GM11168 (cell line): ENCODE measurements at regions not wholly inside any gene's neighbourhood (a gene's known extent, or its start where the extent isn't known, plus 50 kb on each side); places are given as distances from the start of the nearest gene placed in this dataset.
"Not testable (repeated sequence)": the region's sequence is repeated elsewhere in the genome, so short reads cannot be mapped to it uniquely, and the experiment has no call there.

Experiments used
- in situ Hi-C: fragments of 300-500 bp; cut with MboI; formaldehyde crosslinking; loops from one replicate; pipeline ENCODE4 v1.12.0; 2022; ENCODE audit warnings: low sequenced_read_pairs; ENCODE audit not compliant: unreplicated experiment

DNA sequence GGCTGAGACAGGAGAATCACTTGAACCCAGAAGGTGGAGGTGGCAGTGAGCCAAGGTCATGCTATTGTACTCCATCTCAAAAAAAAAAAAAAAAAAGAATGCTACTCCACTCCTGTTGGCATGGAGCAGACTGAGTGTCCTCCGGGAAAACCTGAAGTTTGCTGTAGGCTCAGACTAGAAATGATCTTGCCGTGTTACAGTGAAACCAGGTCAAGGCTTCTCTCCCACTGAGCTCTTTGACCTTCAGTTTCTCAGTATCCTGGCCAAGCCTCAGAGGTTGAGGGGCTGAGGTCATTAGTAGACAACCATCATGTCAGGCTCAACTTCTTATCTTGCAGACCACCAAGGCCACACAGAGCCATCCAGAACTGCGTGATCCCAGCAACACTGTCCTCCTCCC, 348.6 kb upstream of the ZNF32 start:
- in situ Hi-C loops = no loop called here

DNA sequence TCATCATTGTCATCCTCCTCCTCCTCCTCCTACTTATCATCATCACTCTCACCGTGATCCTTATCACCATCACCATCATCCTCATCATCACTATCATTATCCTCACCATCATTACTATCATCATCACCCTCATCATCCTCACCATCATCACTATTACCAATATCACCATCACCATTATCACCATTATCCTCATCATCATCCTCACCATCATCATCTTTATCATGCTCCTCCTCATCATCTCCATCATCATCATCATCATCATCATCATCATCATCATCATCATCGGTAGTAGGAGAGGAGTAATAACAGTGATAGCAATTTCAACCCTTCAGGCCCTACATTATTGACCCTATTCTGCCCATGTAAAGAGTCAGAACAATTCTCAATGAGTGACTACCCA, 345.9 kb upstream of the ZNF32 start:
- in situ Hi-C loops = no loop called here

DNA sequence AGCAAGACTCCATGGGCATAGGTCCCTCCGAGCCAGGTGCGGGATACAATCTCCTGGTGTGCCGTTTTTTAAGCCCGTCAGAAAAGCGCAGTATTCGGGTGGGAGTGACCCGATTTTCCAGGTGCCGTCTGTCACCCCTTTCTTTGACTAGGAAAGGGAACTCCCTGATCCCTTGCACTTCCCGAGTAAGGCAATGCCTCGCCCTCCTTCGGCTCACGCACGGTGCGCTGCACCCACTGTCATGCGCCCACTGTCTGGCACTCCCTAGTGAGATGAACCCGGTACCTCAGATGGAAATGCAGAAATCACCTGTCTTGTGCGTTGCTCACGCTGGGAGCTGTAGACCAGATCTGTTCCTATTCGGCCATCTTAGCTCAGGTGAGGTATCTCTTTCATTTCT, 344.1 kb upstream of the ZNF32 start:
- in situ Hi-C loops = not testable (repeated sequence)

DNA sequence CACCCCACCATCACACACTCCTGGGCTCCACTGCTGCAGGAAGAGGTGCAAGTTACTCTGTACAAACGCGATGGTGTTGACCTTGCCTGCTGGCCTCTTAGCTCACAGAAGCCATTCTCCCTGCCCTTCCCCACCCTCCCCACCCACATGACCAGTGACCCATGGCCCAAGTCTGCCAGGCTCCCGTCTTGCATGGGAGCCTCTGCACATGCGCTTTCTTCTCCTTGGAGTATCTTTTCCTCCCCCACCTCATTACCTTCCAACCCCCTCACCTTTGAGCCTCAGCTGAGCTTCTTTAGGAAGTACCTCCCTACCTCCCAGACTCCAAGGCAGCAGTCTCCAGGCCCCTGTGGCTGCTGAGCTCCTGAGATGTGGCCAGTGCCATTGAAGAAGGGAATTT, 337.7 kb upstream of the ZNF32 start:
- in situ Hi-C loops = no loop called here

DNA sequence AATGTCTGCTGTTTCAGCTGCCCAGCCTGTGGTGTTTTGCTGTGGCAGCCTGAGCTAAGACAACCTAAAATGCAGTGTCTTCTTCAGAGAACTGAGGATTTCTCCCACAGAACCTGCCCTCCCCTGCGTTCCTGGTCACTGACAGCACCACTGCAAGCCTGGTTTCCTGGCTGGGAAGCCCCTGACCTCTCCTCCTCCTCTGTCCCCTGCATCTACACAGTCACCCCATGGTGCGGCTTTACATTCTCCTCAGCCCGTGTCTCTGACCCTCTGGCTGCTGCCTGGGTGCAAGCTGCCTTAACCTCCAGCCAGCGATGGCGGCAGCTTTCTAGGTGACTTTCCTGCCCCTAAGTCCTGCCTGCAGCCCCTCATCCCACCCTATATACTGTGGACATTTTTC, 337.3 kb upstream of the ZNF32 start:
- in situ Hi-C loops = no loop called here

DNA sequence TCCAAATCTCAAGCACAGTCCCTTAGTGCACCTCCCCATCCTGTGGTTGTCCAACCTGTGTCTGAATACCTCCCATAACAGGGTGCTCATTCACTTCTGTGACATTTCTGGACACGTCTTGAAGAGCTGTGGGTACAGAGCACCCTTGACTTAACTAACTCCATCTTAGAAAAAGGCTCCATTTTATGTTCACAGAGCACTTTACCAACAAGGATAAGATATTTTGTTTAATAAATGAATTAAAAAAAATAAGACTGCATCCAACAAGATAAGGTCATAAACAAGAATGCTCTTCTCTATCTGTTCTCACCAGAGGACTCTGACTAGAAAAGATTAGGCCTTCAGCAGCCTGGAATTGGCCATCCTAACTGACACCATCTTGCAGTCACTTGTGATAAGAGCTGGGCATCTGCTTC, 335.2 kb upstream of the ZNF32 start:
- in situ Hi-C loops = no loop called here

DNA sequence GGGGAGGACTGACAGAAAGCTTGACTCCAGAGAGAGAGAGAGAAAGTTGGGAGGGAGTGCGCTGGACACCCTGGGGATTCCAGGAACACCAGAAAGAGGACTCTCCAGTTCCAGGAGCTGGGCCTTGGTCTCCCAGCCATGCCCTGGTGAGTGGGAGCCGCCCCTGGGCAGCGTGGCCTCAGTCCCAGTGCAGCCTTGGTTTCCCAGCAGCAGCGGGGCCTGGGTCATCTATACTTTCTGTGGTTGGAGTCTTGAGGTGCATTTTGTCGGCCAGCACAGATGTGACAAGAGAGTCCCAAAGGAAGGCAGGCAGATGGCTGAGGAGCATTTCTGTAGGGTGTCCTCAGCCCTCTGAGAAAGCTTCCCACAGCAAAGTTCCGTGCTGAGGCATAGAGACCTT, 334.7 kb upstream of the ZNF32 start:
- in situ Hi-C loops = no loop called here

DNA sequence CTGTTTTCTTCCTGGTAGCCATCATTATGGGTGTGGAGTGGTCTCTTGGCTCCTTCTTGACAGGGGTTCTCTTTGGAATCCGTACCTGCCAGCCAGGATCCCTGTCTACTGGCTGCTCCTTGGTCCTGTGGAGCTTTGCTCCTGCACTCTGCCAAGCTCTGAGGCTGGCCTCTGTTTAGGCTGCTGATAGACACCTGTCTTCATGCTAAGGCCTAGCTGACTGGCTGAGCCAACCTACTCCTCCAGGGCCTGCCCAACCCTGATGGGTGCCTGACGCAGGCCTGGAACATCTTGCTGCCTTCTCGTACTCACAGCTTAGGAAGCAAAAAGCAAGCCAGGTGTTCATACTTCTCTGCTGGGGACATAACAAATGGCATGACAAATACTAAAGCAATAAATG, 333.6 kb upstream of the ZNF32 start:
- in situ Hi-C loops = no loop called here

DNA sequence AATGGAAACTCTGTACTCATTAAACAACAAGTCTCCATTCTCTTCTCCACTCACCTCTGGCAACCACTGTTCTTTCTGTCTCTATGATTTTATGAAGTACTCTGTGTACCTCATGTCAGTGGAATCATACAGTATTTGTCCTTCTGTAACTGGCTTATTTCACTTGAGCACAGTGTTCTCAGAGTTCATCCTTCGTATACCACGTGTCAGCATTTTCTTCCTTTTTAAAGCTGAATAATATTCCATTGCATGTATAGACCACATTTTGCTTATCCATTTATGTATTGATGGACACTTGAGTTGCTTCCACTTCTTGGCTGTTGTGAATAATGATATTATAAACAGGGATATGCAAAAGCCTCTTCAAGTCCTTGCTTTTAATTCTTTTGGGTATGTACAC, 333.0 kb upstream of the ZNF32 start:
- in situ Hi-C loops = no loop called here

DNA sequence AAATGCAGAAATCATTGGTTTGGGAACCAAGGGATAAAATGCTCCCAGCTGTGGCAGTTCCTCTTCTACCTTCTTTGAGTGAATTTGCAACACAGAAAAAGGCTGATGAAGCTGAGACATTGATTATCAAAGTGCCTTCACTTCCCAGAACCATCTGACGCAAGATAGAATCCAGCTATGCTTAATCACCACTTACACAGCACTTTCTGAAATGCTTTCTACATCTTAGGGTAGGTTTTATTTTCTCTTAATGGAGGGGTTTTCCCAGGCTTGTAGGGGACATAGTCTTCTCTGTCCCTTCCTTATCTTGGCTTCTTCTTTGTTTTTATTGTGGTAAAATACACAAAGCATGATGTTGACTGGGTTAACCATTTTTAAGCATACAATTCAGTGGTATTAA, 332.6 kb upstream of the ZNF32 start:
- in situ Hi-C loops = no loop called here

DNA sequence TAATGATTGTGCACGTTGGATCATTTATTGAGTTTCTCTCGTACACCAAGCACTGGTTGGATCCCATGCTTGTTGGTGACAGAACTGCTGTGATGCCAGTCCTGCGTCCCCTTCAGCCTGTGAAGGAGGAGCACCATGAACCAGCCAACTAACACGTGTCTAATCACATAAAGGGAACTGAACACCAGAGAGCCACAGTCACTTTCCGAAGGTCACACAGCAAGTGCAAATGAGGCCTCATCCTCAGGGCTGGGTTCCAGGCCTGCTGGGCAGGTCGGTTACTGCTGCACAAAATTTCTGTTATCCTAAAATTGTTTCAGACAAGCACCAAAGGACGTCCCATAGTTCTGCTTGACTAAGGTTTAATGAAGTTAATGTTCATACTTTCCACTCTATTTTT, 332.0 kb upstream of the ZNF32 start:
- in situ Hi-C loops = no loop called here

DNA sequence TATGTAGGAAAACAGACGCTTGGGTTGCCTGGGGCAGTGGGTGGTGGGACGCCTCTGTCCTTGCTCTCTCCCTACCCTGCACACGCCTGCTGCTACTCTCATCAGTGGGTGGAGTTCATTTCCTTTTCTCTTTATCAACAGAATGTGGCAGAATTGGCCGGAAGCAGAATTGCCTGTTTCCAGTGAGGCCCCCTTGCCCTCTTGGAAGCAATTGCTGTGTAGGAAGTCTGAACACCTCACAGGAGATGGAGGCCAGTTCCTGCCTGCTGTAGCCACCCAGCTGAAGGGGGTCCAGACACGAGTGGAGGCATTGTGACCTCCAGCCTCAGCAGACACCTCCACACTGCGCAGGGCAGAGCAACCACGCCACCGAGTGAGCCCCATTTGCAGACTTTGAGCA, 331.6 kb upstream of the ZNF32 start:
- in situ Hi-C loops = no loop called here

DNA sequence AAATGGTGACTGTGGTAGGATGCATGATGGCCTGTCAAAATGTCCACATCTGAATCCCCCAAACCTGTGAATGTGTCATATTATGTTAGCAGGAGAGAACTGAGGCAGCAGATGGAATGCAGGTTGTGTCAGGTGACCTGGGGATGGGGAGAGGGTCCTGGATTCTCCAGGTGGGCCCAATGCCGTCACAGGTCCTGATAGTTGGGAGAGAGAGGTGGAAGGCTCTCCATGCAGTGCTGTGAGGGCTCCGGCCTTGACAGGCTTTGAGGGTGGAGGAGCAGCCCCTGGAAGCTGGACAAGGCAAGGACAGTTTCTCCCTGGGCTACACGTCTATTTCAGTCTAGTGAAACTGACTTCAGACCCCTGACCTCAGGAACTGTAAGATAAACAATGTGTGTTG, 330.9 kb upstream of the ZNF32 start:
- in situ Hi-C loops = no loop called here

DNA sequence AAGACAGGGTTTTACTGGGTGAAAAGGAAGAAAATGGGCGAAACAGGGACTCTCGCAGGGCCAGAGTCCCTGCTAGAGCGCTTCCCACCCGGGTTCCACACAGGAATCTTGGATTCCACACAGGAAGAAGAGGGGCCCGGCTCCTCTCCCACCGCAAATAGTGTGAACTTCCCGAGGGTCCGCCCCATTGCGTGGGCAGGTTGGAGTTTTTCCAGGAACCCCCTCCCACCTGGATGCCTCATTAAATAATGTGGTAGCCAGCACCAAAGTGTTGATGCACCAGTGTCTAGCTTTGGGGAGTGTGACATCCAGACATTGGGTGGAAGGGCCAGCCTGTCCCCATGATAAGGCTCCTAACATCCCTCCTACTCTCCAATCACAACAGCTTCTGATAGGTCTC, 330.3 kb upstream of the ZNF32 start:
- in situ Hi-C loops = no loop called here

DNA sequence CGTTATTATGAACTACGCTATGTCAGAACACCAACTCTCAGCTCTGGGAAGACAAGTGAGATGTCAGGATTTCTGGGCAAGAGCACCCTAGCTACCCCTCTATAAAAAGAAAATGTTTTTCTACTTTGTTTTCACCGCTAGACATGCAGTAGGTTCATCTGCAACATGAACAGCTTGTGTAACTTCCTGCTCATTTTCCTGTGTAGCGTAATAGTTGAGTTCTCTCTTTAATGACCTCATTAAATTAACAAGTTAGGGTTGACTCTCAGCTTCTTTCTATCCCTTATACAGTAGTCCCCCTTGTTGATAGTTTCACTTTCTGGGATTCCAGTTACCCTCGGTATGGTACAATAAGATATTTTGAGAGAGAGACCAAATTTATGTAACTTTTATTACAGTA, 329.4 kb upstream of the ZNF32 start:
- in situ Hi-C loops = no loop called here

DNA sequence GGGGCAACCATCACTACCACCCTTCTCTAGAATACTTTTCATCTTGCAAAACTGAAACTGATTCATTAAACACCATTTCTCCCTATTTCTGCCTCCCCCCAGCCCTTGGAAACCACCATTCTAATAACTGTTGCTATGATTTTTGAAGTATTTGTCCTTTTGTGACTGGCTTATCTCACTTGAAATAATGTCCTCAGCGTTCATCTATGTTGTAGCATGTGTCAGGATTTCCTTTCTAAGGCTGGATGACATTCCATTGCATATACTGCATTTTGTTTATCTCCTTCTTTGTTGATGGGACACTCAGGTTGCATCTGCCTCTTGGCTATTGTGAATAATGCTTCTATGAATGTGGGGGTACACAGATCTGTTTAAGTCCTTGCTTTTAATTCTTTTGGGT, 327.6 kb upstream of the ZNF32 start:
- in situ Hi-C loops = no loop called here

DNA sequence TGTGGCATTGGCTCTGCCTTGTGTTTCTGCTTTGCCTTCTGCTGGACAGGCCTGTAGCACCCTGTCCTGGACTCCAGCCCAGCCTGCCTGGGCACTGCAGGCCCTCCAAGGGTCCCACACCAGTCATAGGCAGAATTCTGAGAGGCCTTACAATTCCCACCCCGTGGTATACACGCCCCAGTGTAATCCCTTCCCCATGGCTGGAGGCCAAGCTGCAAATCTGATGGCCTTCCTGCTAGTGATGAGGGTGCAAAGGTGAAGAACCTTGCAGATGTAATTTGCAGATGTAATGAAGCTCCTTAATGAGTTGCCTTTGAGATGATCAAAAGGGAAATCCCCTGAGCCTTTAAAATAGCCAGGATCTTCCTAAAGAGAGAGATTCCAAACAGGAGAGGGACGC, 325.1 kb upstream of the ZNF32 start:
- in situ Hi-C loops = no loop called here

DNA sequence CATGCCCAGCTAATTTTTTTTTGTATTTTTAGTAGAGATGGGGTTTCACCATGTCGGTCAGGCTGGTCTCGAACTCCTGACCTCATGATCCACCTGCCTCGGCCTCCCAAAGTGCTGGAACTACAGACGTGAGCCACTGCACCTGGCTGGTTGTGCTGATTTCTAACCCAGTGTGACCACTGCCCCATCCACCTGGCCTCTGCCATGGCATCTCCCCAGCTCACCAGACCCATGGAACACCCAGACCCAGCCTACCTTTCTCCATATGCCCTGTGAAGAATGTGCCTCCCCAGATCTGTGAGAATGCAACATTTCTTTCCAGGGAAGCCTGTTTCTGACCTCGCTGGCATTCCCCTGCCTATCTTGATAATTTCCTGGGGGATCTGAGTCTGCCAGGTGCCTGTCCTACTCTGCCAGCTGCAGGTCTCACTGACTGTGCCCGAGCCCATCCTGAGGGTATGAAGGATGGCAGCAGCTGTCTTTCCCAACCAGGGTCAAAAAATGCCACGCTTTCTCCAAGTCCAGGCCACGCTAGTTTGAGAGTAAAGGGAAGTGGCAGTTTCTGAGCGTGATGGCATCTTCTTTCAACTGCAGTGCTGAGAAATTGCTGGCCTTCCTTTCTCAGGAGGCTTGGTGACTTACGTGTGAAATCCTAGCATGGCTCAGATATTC, 324.4 kb upstream of the ZNF32 start:
- in situ Hi-C loops = no loop called here

DNA sequence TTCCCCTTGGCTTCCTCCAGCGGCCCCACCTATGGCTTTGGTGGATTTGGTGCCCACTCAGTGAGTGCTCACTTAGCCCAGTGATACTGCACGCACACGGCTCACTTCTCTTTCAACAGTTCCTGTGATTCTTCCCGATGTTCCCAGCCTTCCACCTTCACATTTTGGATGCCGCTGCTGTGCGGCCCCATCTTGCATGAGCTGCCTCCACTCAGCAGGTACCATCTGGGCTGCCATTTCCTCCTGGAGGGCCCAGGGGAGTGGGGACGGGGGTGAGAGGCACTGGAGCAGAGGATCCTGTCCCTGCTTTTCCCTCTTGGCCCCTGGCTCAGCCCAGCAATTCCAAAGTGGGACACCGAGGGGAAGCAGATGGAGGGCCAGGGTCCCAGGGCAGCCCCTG, 323.3 kb upstream of the ZNF32 start:
- in situ Hi-C loops = no loop called here

DNA sequence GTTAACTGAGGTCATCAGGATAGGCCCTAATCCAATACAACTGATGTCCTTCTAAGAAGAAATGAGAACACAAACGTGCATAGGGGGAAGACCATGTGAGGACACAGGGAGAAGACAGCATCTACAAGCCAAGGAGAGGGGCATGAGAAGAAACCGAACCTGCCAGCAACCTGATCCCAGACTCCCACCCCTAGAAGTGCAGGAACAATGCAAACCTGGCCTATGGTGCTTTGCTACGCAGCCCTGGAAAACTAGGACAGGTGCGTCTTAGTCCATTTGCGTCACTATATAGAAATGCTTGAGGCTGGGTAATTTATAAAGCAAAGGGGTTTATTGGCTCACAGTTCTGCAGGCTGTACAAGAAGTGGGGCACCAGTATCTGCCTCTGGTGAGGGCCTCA, 322.6 kb upstream of the ZNF32 start:
- in situ Hi-C loops = no loop called here

DNA sequence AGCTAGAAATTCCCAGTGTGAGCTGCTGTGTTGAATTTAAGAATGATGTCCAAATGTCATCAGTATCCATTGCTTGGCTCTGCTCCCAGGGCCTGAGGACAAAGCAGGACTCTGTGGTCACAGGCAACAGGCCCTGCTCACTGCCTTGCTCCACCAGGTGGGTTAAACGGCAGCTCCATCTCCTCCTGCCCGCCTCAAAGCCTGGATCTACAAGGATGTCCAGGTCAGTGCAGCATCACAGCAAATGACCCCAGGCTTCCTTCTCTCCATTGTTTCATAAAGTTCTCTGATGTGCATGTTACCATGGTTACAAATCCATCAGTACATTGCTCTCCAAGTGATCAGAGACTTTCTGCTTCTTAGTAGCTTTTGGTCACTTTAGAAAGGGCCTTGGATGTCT, 322.0 kb upstream of the ZNF32 start:
- in situ Hi-C loops = no loop called here

DNA sequence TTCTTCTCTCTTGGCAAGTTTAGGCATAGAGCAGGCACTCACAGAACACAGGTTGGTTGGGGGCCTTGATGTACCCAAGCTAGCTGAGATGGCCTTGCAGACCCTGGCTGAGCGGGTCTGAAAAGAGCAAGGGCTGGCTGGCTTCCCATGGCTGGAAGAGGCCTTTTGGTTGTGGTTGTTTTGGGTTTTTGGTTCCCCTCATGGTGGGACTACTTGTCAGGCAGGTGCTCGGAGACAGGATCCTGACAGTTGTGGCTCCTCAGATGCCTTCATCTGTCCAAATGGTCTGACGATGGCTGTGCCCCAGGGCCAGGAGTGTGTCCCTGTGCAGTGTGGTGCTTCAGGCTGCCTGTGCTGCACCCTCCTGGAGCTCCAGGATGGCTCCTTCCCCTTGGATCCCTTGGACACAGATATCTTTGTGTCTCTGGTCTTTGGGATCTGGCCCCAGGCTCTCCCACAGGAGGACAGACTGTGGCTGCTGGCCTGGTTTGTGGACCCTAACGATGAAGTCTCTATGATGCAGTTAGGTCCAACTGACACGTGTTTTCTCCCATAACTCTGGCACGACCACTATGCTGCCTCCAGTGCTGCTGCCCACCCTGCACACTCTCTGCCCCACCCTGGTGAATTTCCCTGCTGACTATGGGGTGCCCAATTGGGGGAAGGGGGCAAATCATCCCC, 321.5 kb upstream of the ZNF32 start:
- in situ Hi-C loops = no loop called here
